A673 (cell line): ENCODE measurements at regions not wholly inside any gene's neighbourhood (a gene's known extent, or its start where the extent isn't known, plus 50 kb on each side); places are given as distances from the start of the nearest gene placed in this dataset.

Experiments used
- BruUV-seq: library from RNA; stranded (reverse); fragments of 400-500 nt; replicated peaks from 2 replicates; lab custom pipeline; 2021; lab: Mats Ljungman, UMichigan
- CTCF ChIA-PET: fragments of 300-600 bp; sonication (Branson Sonifier 250); formaldehyde crosslinking; loops from one replicate; lab custom pipeline; 2022; ENCODE audit warnings: antibody characterized with exemption; lab: Charles Lee
- POLR2A ChIA-PET: fragments of 300-600 bp; sonication (Branson Sonifier 250); formaldehyde crosslinking; loops from one replicate; lab custom pipeline; 2022; ENCODE audit warnings: antibody characterized with exemption; ENCODE audit not compliant: low non-redundant PET; lab: Charles Lee
- DNase-seq: peaks from one replicate; pipeline ENCODE4 v3.0.0-alpha.2; 2015; ENCODE audit warnings: low spot score
- H3K27ac ChIP-seq: fragments of 200-600 bp; sonication (generic); 2 replicates; pipeline ENCODE4 v1.5.1; 2016; ENCODE audit warnings: mixed run types, low read depth, mild to moderate bottlenecking, mixed read lengths, antibody characterized with exemption, low read length; ENCODE audit not compliant: poor library complexity, severe bottlenecking
- H3K27me3 ChIP-seq: fragments of 200-600 bp; sonication (generic); replicated peaks from 2 replicates; pipeline ENCODE4 v1.6.1; 2017; ENCODE audit warnings: mixed run types, low read depth, mild to moderate bottlenecking, mixed read lengths, antibody characterized with exemption, low read length; ENCODE audit not compliant: insufficient read depth, poor library complexity
- H3K36me3 ChIP-seq: fragments of 200-600 bp; sonication (generic); 2 replicates; pipeline ENCODE4 v1.6.1; 2016; ENCODE audit warnings: mixed run types, mild to moderate bottlenecking, mixed read lengths, antibody characterized with exemption, low read length; ENCODE audit not compliant: insufficient read depth, poor library complexity, severe bottlenecking
- H3K4me1 ChIP-seq: fragments of 200-600 bp; sonication (generic); 2 replicates; pipeline ENCODE4 v1.6.1; 2017; ENCODE audit warnings: mixed run types, mild to moderate bottlenecking, mixed read lengths, antibody characterized with exemption, low read length; ENCODE audit not compliant: insufficient read depth, poor library complexity, severe bottlenecking
- H3K4me3 ChIP-seq: fragments of 200-600 bp; sonication (generic); 2 replicates; pipeline ENCODE4 v1.5.1; 2016; ENCODE audit warnings: low read depth, mixed run types, mild to moderate bottlenecking, mixed read lengths, low read length; ENCODE audit not compliant: poor library complexity, severe bottlenecking
- H3K9me3 ChIP-seq: fragments of 200-600 bp; sonication (generic); 2 replicates; pipeline ENCODE4 v1.6.1; 2016; ENCODE audit warnings: mixed run types, low read depth, mild to moderate bottlenecking, mixed read lengths, antibody characterized with exemption, low read length; ENCODE audit not compliant: poor library complexity, severe bottlenecking
- EZH2 ChIP-seq: fragments of 200-600 bp; sonication (generic); IDR thresholded peaks from 2 replicates; pipeline ENCODE4 v1.6.1; 2017; ENCODE audit warnings: borderline replicate concordance, low read depth, mild to moderate bottlenecking, mixed read lengths, antibody characterized with exemption, low read length; ENCODE audit not compliant: poor library complexity, severe bottlenecking
- intact Hi-C: fragments of 100-400 bp; cut with micrococcal nuclease; formaldehyde crosslinking; loops from one replicate; pipeline ENCODE4 v1.10.0; 2022; ENCODE audit not compliant: unreplicated experiment
- TF ChIP-seq, protein P1 (sequence below): fragments of 300-800, 200-600 bp; sonication (generic); conservative IDR thresholded peaks from 2 replicates; pipeline ENCODE4 v1.5.1; 2017; ENCODE audit warnings: low read depth, mild to moderate bottlenecking, antibody characterized with exemption, low read length, moderate library complexity, mixed read lengths

DNA sequence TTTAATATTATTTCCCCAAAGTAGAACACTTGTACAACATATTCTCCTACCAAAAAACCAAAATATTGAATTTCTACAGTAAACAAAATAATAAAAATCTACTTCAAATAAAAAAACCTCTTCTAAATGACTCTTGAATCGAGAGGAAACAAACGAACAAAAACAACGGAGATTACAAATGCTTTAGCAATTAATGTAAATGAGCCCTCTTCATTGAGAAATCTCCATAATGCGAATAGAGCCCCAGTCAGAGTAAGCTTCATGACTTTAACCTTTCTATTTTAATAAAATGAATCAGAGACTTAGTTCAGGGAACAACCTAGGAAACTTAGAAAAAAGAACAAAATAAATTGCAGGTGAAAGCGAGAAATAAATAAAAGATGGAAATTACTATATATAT lies 129.3 kb upstream of the SEMA6A start:
- H3K27ac ChIP-seq, result no peak overlapping the region
- TF ChIP-seq, protein P1, sequence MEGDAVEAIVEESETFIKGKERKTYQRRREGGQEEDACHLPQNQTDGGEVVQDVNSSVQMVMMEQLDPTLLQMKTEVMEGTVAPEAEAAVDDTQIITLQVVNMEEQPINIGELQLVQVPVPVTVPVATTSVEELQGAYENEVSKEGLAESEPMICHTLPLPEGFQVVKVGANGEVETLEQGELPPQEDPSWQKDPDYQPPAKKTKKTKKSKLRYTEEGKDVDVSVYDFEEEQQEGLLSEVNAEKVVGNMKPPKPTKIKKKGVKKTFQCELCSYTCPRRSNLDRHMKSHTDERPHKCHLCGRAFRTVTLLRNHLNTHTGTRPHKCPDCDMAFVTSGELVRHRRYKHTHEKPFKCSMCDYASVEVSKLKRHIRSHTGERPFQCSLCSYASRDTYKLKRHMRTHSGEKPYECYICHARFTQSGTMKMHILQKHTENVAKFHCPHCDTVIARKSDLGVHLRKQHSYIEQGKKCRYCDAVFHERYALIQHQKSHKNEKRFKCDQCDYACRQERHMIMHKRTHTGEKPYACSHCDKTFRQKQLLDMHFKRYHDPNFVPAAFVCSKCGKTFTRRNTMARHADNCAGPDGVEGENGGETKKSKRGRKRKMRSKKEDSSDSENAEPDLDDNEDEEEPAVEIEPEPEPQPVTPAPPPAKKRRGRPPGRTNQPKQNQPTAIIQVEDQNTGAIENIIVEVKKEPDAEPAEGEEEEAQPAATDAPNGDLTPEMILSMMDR, result no peak
- TF ChIP-seq EZH2, result no peak
- no peak for DNase-seq
- H3K4me3 ChIP-seq, result no peak overlapping the region
- intact Hi-C loops, result no loop called here
- H3K36me3 ChIP-seq, result no peaks in the 10 kb centered on the region
- CTCF ChIA-PET, result no interaction called here
- no peaks in the 10 kb centered on the region for H3K4me1 ChIP-seq
- no TSS peak for BruUV-seq
- POLR2A ChIA-PET, result no interaction called here
- H3K27me3 ChIP-seq, result no peaks in the 10 kb centered on the region
- H3K9me3 ChIP-seq, result no peaks in the 10 kb centered on the region

DNA sequence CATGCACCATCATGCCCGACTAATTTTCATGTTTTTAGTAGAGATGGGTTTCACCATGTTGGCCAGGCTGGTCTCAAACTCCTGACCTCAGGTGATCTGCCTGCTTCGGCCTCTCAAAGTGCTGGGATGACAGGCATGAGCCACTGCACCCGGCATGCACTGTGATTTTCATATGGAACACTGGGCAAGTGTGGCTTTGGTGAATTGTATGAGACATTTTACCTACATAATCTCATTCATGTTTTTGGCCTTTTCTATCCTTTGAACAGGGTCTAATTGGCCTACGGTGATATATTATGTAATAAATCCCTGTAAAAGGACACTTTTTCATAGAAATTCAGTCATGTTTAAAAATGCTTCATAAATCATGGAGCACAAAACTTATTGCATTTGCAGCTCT lies 128.7 kb upstream of the SEMA6A start:
- H3K4me1 ChIP-seq, result no peaks in the 10 kb centered on the region
- ChIA-PET CTCF (no interaction called here), POLR2A (no interaction called here)
- TF ChIP-seq, protein P1, result no peak
- no peak for TF ChIP-seq EZH2
- H3K27me3 ChIP-seq, result no peaks in the 10 kb centered on the region
- H3K27ac ChIP-seq, result no peak overlapping the region
- no peaks in the 10 kb centered on the region for H3K9me3 ChIP-seq
- no peaks in the 10 kb centered on the region for H3K36me3 ChIP-seq
- no peak overlapping the region for H3K4me3 ChIP-seq
- DNase-seq, result no peak
- no TSS peak for BruUV-seq
- intact Hi-C loops, result no loop called here

DNA sequence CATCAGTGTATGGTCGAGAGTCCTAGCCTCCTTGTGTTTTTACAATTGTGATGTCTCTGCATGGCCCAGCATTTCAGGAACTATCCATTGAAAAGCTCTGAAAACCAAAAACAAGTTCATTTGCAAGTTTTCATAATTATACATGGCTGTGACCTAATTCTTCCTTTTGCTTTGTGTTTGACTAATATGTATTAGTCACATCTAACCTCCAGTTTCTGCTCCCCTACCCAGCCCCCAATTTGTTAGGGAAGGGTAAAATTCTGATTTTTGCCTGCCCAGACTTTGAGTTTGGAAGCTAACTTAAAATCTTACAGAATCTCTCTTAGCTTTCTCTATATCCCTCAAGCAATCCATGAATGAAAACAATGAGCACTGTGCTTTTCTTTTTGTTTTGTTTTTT lies 128.2 kb upstream of the SEMA6A start:
- TF ChIP-seq EZH2, result no peak
- TF ChIP-seq, protein P1, result no peak
- no TSS peak for BruUV-seq
- Histone ChIP-seq H3K4me3 (no peak overlapping the region), H3K27me3 (no peaks in the 10 kb centered on the region), H3K4me1 (no peaks in the 10 kb centered on the region), H3K36me3 (no peaks in the 10 kb centered on the region), H3K27ac (no peak overlapping the region), H3K9me3 (no peaks in the 10 kb centered on the region)
- no peak for DNase-seq
- intact Hi-C loops, result no loop called here
- CTCF ChIA-PET, result no interaction called here
- POLR2A ChIA-PET, result interaction anchor here (0.7 kb wide), 1 partner anchor 8 kb away, joined by 6 read pairs; no protein-coding TSS in a partner anchor
